Upper lobe of left lung (tissue), 6 donors: ENCODE measurements at regions not wholly inside any gene's neighbourhood (a gene's known extent, or its start where the extent isn't known, plus 50 kb on each side); places are given as distances from the start of the nearest gene placed in this dataset.
A peak's percentile ranks its signal among the peaks of the same experiment; 100 is the strongest.

ENCODE experiments used
- ATAC-seq, 2 donors: fragments of 200-7000 bp; cut with Tn5 transposase; one replicate each; pipeline ENCODE4 v1.9.1; 2022; ENCODE audit warnings: mild to moderate bottlenecking in 2 of 2, moderate library complexity in 2 of 2; ENCODE audit not compliant: low FRiP score in 2 of 2
- DNase-seq, 2 donors: peaks; one replicate each; pipeline ENCODE4 v3.0.0-alpha.2; 2019 to 2020
- H3K27ac ChIP-seq, 4 donors: fragments of 200-600 bp; sonication (generic); one replicate each; pipeline ENCODE4 v1.5.1; 2016 to 2019
- H3K27me3 ChIP-seq, 4 donors: fragments of 200-600 bp; sonication (generic); one replicate each; pipeline ENCODE4 v1.5.1; 2017 to 2019
- H3K36me3 ChIP-seq, 4 donors: fragments of 200-600 bp; sonication (generic); one replicate each; pipeline ENCODE4 v1.5.1; 2016 to 2019
- H3K4me1 ChIP-seq, 4 donors: fragments of 200-600 bp; sonication (generic); one replicate each; pipeline ENCODE4 v1.5.1; 2018 to 2019
- H3K4me3 ChIP-seq, 4 donors: fragments of 200-600 bp; sonication (generic); one replicate each; pipeline ENCODE4 v1.5.1; 2017 to 2019; ENCODE audit warnings: mild to moderate bottlenecking in 2 of 4, moderate library complexity in 1 of 4
- H3K9me3 ChIP-seq, 4 donors: fragments of 200-600 bp; sonication (generic); one replicate each; pipeline ENCODE4 v1.5.1; 2018 to 2019
- EP300 ChIP-seq, 4 donors: sonication (generic); formaldehyde crosslinking; IDR thresholded peaks; one replicate each; pipeline ENCODE4 v1.5.1; 2017; ENCODE audit warnings: antibody characterized with exemption in 4 of 4, control low read depth in 2 of 4
- POLR2A ChIP-seq, 4 donors: fragments of 450-650 bp; IDR thresholded peaks; one replicate each; pipeline ENCODE4 v1.5.1; 2016 to 2017; ENCODE audit warnings: antibody characterized with exemption in 4 of 4, mild to moderate bottlenecking in 2 of 4
- POLR2AphosphoS5 ChIP-seq, 2 donors: sonication (generic); formaldehyde crosslinking; IDR thresholded peaks; one replicate each; pipeline ENCODE4 v1.5.1; 2017; ENCODE audit warnings: antibody characterized with exemption in 2 of 2
- WGBS, 2 donors: methylation state at CpG; one replicate each; pipeline ENCODE4 v1.1.5; 2017 to 2018; 5-methylcytosine and 5-hydroxymethylcytosine counted together
- TF ChIP-seq, protein P1 (sequence below), 6 experiments: fragments of 450-650 bp in 4 of 6; fragments of 200-600 bp in 2 of 6; sonication (generic) in 2 of 6; IDR thresholded peaks; one replicate each; pipeline ENCODE4 v1.5.1; 2016 to 2019; ENCODE audit warnings: antibody characterized with exemption in 6 of 6
- donor health status: DM: no; HTN: no; CAD: no; lungs with moderate emphysema.
- donor health status: DM: no; HTN: yes; CAD: no; lungs with severe emphysema.

DNA sequence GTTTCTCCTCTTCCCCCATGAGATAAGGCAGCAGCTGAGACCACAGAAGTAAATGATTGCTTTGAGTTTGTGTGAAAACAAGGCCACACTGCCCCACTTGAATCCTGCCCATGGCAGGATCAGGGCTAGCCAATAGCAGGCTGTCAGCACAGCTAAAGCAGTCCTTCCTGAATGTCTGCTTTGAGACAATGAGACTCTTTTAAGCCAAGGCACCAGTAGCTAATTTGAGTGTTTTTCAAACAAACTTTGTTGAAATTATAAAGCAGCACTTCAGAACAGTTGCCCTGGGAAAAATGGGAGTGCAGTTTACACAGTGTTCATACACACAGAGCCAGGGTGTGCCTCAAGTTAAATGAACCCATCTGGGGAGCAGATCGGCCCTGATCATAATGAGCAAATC is 103.5 kb upstream of the OR5AK2 start:
- H3K9me3 ChIP-seq = no peaks in the 10 kb centered on the region
- TF ChIP-seq POLR2AphosphoS5 (IDR thresholded peaks at IDR 0.05) = no peak
- TF ChIP-seq, protein P1, sequence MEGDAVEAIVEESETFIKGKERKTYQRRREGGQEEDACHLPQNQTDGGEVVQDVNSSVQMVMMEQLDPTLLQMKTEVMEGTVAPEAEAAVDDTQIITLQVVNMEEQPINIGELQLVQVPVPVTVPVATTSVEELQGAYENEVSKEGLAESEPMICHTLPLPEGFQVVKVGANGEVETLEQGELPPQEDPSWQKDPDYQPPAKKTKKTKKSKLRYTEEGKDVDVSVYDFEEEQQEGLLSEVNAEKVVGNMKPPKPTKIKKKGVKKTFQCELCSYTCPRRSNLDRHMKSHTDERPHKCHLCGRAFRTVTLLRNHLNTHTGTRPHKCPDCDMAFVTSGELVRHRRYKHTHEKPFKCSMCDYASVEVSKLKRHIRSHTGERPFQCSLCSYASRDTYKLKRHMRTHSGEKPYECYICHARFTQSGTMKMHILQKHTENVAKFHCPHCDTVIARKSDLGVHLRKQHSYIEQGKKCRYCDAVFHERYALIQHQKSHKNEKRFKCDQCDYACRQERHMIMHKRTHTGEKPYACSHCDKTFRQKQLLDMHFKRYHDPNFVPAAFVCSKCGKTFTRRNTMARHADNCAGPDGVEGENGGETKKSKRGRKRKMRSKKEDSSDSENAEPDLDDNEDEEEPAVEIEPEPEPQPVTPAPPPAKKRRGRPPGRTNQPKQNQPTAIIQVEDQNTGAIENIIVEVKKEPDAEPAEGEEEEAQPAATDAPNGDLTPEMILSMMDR (IDR thresholded peaks at IDR 0.05) = no peak
- no peak for TF ChIP-seq POLR2A (IDR thresholded peaks at IDR 0.05)
- TF ChIP-seq EP300 (IDR thresholded peaks at IDR 0.05) = peak in 1 of 4 donors; percentile 52
- peak overlapping the region in 3 of 4 donors; percentile 18 to 63 (median 54) for H3K27ac ChIP-seq
- peak; percentile 77 to 92 for ATAC-seq
- H3K4me3 ChIP-seq = no peak overlapping the region
- peak in 1 of 2 donors; percentile 76 for DNase-seq
- H3K4me1 ChIP-seq = peaks cover 0 to 18% (median 11%) of the 10 kb centered on the region in 4 donors
- H3K27me3 ChIP-seq = no peaks in the 10 kb centered on the region
- WGBS, 2 donors = 24 to 25% methylated on average over 1 of the region's 1 CpG
- no peaks in the 10 kb centered on the region for H3K36me3 ChIP-seq

DNA sequence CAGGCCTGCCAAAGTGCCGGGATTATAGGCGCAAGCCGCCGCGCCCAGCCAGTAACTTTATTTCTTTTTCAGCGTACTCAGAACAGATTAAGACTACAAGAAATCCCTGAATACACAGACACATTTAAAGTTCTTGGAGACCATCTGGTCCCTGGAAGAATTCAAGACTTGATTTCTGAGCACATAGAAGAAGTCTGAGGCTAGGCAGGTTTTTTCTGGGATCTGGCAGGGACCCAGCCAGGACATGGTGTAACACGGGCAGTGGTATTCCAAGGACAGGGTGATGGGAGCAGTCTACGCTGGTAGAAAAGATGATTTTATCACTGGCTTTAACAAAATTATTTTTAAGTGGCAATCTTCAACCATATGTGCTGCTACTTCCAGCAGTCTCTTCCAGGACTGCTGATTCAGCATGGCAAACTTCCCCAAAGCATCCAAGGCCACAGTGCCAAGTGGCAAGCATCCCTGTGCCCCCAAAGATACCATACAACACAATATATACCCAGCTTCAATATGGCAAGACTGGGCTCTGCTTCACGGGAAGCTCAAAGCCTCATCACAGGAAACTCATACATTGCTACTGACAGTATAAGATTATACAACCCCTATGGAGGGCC is 105.2 kb upstream of the OR5AK2 start:
- Histone ChIP-seq H3K4me1 (peaks cover 0 to 18% (median 11%) of the 10 kb centered on the region in 4 donors), H3K36me3 (no peaks in the 10 kb centered on the region), H3K27ac (no peak overlapping the region), H3K27me3 (no peaks in the 10 kb centered on the region), H3K9me3 (no peaks in the 10 kb centered on the region), H3K4me3 (no peak overlapping the region)
- DNase-seq (peak in 1 of 2 donors; percentile 14), ATAC-seq (no peak)
- 89 to 93% methylated on average over 9 of the region's 9 CpGs for WGBS, 2 donors
- no peak for TF ChIP-seq EP300 (IDR thresholded peaks at IDR 0.05)
- TF ChIP-seq POLR2A (IDR thresholded peaks at IDR 0.05) = no peak
- TF ChIP-seq POLR2AphosphoS5 (IDR thresholded peaks at IDR 0.05) = no peak
- TF ChIP-seq, protein P1 (IDR thresholded peaks at IDR 0.05) = no peak

DNA sequence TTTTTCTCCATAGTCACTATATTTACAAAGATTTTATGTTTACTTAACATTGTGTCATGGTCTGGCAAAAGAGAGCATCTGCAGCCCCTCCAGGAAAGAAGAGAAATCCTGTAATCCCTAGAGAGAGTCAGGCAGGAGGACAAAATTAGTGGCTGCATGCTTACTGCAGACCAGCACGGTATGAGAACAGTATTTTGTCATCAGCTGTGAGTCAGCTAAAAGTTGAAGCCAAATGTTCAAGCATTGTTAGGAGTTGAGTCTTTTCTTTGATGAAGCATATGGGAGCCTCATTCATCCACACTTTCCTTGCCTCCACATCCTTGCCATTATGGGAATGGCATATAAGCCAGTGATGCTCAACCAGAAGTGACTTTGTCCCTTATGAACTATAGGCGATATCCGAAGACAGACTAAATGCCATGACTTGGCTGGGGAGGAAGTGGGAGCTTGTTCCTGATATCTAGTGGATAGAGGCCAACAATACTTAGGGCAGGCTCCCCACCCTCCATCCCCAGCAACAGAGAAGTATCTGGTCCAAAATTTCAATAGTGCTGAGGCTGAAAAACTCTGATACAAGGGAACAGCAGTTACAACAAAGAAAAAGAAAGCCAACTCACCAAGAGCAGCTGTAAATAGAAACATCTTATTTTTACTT is 112.0 kb upstream of the OR5AK2 start:
- no peak overlapping the region for H3K27ac ChIP-seq
- peaks cover 0 to 3% (median 0%) of the 10 kb centered on the region in 4 donors for H3K4me1 ChIP-seq
- no peaks in the 10 kb centered on the region for H3K36me3 ChIP-seq
- no peak overlapping the region for H3K4me3 ChIP-seq
- ATAC-seq (peak in 1 of 2 donors; percentile 92), DNase-seq (no peak)
- no peaks in the 10 kb centered on the region for H3K27me3 ChIP-seq
- 37 to 45% methylated on average over 3 of the region's 3 CpGs for WGBS, 2 donors
- H3K9me3 ChIP-seq = no peaks in the 10 kb centered on the region
- TF ChIP-seq POLR2A (IDR thresholded peaks at IDR 0.05) (no peak), EP300 (IDR thresholded peaks at IDR 0.05) (no peak), POLR2AphosphoS5 (IDR thresholded peaks at IDR 0.05) (no peak)
- TF ChIP-seq, protein P1 (IDR thresholded peaks at IDR 0.05) = no peak

DNA sequence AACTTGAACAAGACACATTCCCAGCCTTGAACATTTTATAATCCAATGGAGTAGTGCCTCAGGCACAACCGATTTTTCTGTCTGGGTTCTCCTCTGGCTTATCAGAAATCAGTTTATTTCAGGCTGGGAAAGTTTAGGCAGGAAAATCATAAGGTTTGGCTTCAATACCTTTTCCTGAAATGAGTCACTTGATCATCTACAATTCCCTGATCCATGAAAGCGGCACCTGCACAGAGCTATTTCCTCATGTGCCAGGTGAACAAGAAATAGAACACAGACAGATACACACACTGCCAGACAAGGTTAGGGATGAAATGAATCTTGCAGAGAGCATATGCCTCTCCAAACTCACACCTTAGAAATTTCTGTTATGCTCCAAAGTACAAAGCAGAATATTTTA is 106.7 kb upstream of the OR9G4 start:
- TF ChIP-seq EP300 (IDR thresholded peaks at IDR 0.05) (no peak), POLR2AphosphoS5 (IDR thresholded peaks at IDR 0.05) (no peak), POLR2A (IDR thresholded peaks at IDR 0.05) (no peak)
- TF ChIP-seq, protein P1 (IDR thresholded peaks at IDR 0.05) = no peak
- DNase-seq (no peak), ATAC-seq (no peak)
- Histone ChIP-seq H3K27me3 (no peaks in the 10 kb centered on the region), H3K27ac (no peak overlapping the region), H3K4me1 (no peaks in the 10 kb centered on the region), H3K36me3 (no peaks in the 10 kb centered on the region), H3K4me3 (no peak overlapping the region), H3K9me3 (no peaks in the 10 kb centered on the region)
- 83 to 87% methylated on average over 2 of the region's 2 CpGs for WGBS, 2 donors
